GM19238 (cell line): ENCODE measurements at regions not wholly inside any gene's neighbourhood (a gene's known extent, or its start where the extent isn't known, plus 50 kb on each side); places are given as distances from the start of the nearest gene placed in this dataset.

Source experiments
- DNase-seq: peaks from one replicate; pipeline ENCODE4 v3.0.0; 2011; ENCODE audit warnings: low spot score; ENCODE audit not compliant: insufficient read length

- no peak for DNase-seq
Observed at GRCh38 chr2:45178854-45179253, 169.6 kb upstream of the SIX2 start.

DNA sequence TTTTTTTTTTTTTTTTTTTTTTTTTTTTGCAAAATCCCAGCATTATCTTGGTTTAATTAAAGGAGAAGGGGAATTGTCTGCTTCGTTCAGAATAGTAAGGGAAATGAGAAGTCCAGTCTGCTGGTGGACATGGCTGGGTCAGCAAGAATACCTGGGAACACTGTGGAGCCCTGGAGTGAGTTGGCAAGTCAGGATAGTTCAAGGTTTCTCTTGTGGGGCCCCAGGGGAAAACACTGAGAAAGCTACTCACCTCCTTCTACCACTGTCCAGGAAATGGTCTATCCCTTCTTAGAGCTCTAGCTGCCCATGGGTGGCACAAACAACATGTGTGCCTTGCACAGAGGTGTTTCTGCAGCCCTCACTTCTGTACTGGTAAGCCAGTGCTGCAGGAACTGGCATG lies 169.1 kb upstream of the SIX2 start:
- DNase-seq: no peak

DNA sequence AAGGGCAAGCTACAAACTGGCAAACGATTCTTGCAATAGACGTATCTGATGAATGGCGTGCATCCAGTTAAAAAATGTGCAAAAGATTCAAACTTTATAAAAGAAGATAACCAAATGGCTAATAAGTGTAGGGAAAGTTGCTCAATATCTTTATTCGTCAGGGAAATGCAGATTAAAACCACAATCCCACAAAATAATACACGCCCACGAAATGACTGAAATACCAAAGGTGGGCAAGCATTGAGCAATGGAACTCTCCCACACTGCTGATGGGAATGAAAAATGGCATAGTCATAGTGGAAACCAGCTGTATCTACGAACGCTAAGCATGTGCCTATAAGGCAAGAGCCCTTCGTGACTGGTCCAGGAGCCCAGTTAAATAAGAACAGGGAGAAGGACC lies 168.6 kb upstream of the SIX2 start:
- DNase-seq: no peak

- no peak for DNase-seq
Observed at GRCh38 chr2:45176390-45176789, 167.1 kb upstream of the SIX2 start.

- no peak for DNase-seq
Observed at GRCh38 chr2:45173513-45173912, 164.3 kb upstream of the SIX2 start.

- no peak for DNase-seq
Observed at GRCh38 chr2:45172760-45173392, 163.6 kb upstream of the SIX2 start.

DNA sequence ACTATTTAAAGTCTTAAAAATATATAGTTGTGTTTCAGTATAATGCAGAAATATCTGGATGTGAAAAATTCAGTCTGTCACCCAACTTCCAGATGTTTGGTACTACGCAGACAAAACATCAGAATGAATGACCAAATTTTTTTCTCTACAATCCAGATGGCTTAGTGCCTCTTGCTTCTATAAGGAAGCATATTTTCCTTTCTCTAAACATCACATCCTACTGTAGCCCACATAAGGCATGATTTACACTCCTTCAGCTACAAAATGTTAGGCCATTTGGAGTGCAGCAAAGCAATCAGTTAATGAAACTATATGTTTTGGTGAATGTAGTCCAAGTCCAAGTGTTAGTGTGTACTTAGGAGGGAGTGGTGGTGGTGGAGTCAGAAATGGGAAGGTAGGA lies 162.9 kb upstream of the SIX2 start:
- DNase-seq: no peak

DNA sequence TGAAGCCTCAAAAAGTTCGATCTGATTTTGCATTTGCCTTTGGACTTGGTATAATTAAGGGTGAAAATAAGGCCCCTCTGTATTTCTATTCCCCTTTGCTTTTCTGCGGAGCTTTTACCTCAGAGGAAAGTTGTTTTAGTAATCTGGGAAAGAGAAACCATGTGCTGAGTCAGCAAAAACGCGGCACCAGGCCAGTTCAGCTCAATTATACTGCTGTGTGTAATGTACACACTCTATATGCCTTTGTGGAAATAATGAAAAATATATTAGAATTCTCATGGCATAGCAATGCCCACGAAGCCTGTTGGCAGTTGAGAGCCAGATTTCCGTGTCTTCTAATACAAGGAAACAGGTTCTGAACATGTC lies 161.9 kb upstream of the SIX2 start:
- no peak for DNase-seq

DNA sequence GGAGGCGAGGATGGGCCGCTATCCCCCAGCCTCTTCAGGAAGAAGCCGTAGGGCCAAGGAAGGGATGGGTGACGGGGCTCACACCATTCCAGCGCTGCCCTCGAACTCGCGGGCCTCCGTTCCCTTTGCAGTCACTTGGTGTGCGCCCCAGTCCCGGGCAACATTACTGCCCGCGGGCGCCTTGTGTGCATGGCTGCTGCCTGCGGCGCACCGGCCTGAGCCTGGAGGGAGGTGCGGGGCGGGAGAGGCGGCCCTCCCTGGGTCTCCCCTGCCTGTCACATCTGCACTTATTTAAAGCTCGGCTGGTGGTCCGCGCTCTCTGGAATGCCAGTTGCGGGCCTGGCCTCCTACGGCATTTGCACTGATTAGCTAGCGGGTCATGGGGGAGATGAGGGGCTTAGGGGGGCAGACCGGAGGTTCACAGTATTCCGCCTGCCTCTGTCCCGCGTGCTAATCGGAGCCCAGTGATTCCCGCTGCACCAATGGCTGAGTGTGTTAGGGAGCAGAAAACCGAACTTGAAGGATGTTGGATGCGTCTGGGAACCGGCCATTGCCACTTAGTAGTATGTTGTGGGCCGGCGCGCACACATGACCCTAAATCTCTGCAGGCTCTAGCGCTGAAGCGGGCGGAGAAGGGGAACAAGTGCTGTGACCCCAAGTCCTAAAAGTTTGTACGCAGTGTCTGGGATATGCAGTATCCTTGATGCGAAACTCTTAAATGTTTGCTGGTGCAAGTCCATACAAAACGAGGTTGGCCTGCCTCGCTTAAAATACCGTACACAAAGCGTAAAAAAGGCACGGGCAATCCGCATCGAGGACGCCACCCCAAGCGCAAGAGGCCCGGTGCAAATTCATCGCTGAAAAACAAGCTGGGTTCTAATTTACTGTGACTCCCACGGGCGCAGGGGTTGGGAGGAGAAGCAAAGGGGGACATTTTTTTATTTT lies 161.2 kb upstream of the SIX2 start:
- DNase-seq: no peak

GRCh38 chr2:45169339-45170190 lies 160.3 kb upstream of the SIX2 start:
- DNase-seq: no peak

- DNase-seq: no peak
Observed at GRCh38 chr2:45168711-45169338, 159.6 kb upstream of the SIX2 start.

GRCh38 chr2:45167920-45168629 lies 158.8 kb upstream of the SIX2 start:
- no peak for DNase-seq

DNA sequence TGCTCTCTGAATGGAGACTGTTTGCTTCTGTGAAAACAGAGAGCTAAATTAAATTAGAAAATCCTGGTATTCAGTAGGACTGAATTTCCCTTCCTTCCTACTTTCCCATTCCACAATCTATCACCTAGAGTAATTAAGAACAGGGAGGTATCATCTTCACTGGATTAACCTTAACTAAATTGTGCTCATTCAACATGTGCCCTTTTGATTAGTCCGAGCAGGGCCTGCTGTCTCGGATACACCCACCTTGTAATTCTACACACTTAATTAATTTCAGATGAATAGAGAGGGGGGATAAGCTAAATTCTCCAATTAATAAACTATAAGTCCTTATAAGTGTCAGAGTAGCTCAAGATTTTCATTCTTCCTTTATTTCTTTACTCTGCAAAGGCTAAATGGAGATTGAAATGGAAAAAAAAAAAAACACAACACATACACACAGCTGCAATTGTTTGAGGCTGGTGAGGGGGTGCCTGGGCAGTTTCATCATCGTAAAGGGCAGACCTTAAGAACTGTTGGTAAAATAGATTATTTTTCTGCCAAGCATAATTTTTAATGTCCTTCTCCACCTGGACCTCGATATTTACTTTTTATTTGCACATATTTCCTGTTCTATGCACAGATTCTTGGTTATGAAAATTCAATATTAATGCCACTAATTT lies 157.1 kb upstream of the SIX2 start:
- DNase-seq: no peak

DNA sequence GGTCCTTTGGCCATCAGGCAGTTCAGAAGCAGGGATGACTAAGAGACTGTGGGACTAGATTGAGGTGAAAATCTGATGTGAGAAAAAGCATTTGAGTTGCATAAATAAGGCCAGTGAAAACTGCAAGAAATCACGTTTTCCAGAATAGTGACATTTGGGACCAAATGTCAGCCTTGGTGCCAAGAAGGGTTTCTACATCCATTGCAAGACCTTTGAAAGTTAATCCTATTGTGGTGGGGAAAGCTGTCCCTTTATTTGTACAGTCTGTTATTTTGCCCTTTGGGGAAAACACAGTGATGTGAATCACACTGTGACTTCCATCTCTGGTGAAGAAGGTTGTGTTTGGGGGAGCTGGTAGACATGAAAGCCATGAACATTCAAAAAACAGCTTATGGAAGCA lies 153.5 kb upstream of the SIX2 start:
- DNase-seq: no peak

- DNase-seq: no peak
Observed at GRCh38 chr2:45156605-45157004, 147.4 kb upstream of the SIX2 start.

DNA sequence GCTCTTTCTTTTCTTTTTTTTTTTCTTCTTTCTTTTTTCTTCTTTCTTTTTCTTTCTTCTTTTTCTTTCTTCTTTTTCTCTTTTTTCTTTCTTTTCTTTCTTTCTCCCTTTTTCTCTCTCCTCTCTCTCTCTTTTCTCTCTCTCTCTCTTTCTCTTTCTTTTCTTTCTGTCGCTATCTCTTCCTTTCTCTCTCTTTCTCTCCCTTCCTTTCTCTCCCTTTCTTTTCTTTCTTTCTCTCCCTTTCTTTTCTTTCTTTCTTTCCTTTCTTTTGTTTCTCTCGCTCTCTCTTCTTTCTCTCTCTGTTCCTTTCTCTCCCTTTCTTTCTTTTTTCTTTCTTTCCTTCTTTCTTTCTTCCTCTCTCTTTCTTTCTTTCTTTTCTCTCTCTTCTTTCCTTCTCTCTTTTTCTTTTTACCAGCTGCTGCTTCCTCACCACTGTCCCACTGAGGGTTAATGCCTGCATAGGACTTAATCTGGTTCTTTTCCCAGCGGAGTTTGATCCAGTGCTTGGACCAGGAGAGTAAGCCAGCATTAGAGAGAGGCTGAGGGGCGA lies 145.4 kb upstream of the SIX2 start:
- DNase-seq: no peak

DNA sequence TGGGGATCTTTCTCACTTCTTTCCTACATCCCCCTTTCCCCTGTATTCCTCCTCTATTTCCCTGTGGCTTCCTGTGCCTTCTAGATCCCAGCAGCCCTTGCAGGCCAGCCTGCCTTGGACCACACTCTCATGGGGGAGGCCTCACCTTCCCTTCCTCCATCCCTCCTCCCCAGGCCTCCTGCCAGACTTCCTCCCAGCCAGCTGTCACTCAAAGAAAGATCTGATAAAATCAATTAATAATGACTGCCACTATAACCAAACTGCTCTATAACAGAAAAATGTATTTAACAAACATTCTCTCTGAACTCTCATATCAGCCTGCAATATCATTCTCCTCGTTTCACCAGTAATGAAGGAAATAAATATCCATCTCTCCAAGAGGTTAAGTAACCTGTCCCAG lies 144.9 kb upstream of the SIX2 start:
- no peak for DNase-seq

DNA sequence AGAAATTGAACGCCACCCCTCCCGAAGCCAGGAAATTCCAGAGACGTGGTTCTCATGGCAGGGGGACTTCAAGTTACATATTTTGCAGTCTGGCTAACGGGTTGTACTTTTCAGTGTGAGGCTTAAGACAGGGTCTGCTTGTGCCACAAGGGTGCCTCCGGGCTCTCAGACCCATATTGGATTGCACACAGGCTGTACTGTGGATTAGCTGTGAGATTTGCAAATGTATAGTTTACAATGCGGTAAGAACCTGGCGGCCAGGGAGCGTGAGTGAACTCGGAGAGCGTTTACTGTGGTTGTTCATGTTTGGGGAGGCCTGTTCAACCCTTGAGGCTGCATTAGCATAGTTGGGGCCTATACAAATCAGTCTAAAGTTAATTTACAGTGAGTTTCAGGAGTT lies 143.9 kb upstream of the SIX2 start:
- DNase-seq: no peak

GRCh38 chr2:45152691-45153090 lies 143.4 kb upstream of the SIX2 start:
- no peak for DNase-seq
